ENCODE measurements at regions not wholly inside any gene's neighbourhood (a gene's known extent, or its start where the extent isn't known, plus 50 kb on each side); places are given as distances from the start of the nearest gene placed in this dataset.

GRCh38 chr18:72940509-72940908, 72.7 kb upstream of the NETO1 start:
- DNase-seq = no peak

DNA sequence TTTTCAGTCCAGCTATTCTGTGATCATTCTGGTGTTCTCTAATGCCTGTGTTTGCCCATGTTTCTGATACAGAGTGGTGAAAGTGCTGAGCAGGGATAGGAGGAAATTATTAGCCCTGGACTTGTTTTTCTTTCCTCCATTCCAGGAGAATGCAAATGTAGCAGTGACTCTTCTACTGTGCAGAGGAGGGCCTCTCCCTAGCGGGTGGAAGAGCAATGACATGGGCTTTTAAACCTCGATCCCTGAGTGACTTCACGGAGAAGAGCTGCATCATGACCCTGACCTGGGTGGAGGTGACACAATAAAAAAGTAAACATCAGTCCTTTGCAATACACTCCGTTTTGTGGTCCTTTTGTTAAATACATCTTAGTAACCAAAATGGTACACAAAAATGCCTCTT, 68.0 kb upstream of the NETO1 start:
- DNase-seq = no peak

GRCh38 chr18:72922895-72923294, 55.1 kb upstream of the NETO1 start:
- no peak for DNase-seq

Measured in RPMI8226 (cell line).